ENCODE measurements at regions not wholly inside any gene's neighbourhood (a gene's known extent, or its start where the extent isn't known, plus 50 kb on each side); places are given as distances from the start of the nearest gene placed in this dataset.

DNA sequence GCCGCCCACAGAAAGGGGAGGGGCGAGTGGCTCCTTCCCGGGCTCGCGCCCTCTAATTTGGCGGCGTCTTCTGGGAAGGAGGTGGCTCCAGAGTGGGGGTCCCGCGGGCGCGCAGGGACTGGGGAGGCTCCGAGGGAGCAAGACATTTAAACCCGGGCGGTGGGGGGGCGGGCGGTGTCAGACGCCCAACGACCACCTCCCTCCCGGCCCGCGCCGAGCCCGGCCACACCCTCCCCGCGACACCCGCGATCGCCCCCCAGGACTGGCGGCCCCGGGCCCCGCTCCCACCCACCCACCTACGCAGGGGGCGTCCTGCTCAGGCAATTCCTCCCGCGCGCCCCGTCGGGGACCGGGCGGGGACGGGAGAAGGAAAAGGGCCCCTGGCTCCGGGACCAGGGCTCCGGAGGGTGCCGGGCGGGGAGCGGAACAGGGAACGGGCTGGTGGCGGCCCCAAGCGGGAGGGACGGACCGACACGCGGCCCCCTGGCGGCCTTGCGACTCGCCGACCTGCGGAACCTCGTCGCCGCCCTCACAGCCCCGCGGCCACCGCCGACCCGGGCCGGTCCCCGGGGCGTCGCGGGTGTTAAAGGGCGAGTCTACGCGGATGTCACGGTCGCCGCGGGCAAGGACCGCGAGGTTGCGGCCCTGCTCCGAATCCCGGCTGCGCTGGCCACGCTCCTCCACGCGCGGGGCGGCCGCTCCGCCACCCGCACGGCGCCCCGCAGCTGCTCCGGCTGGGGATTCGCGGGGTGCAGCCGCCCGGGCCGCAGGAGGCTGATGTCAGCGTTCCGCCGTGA lies 94.0 kb upstream of the FMN2 start:
- TF ChIP-seq EP300 (IDR thresholded peaks at IDR 0.05) (no peak), POLR2A (IDR thresholded peaks at IDR 0.05) (no peak)
- TF ChIP-seq, protein P1, sequence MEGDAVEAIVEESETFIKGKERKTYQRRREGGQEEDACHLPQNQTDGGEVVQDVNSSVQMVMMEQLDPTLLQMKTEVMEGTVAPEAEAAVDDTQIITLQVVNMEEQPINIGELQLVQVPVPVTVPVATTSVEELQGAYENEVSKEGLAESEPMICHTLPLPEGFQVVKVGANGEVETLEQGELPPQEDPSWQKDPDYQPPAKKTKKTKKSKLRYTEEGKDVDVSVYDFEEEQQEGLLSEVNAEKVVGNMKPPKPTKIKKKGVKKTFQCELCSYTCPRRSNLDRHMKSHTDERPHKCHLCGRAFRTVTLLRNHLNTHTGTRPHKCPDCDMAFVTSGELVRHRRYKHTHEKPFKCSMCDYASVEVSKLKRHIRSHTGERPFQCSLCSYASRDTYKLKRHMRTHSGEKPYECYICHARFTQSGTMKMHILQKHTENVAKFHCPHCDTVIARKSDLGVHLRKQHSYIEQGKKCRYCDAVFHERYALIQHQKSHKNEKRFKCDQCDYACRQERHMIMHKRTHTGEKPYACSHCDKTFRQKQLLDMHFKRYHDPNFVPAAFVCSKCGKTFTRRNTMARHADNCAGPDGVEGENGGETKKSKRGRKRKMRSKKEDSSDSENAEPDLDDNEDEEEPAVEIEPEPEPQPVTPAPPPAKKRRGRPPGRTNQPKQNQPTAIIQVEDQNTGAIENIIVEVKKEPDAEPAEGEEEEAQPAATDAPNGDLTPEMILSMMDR (IDR thresholded peaks at IDR 0.05) = no peak

Data from ovary (tissue), 3 donors.